Thyroid gland (tissue), 4 donors: ENCODE measurements at regions not wholly inside any gene's neighbourhood (a gene's known extent, or its start where the extent isn't known, plus 50 kb on each side); places are given as distances from the start of the nearest gene placed in this dataset.
A peak's percentile ranks its signal among the peaks of the same experiment; 100 is the strongest.

ENCODE experiments used
- DNase-seq, 2 donors: peaks; one replicate each; pipeline ENCODE4 v3.0.0-alpha.2; 2019
- H3K27ac ChIP-seq, 3 donors: fragments of 200-600 bp; sonication (generic); 1 replicate in 2 of 3; 2 replicates in 1 of 3; pipeline ENCODE4 v1.5.1; 2016 to 2019; ENCODE audit warnings: mild to moderate bottlenecking in 1 of 3, moderate library complexity in 1 of 3
- H3K27me3 ChIP-seq: fragments of 200-600 bp; sonication (generic); one replicate; pipeline ENCODE4 v1.5.1; 2019
- H3K36me3 ChIP-seq, 2 donors: fragments of 200-600 bp; sonication (generic); one replicate each; pipeline ENCODE4 v1.5.1; 2016 to 2019
- H3K4me1 ChIP-seq, 2 donors: fragments of 200-600 bp; sonication (generic); one replicate each; pipeline ENCODE4 v1.5.1; 2017 to 2019
- H3K4me3 ChIP-seq, 3 donors: fragments of 200-600 bp; sonication (generic); replicated peaks in 1 of 3; 1 replicate in 2 of 3; 2 replicates in 1 of 3; pipeline ENCODE4 v1.5.1; 2016; ENCODE audit warnings: mild to moderate bottlenecking in 1 of 3
- H3K9me3 ChIP-seq: fragments of 200-600 bp; sonication (generic); one replicate; pipeline ENCODE4 v1.5.1; 2017
- CTCF ChIP-seq, 6 experiments: fragments of 200-600 bp in 3 of 6; fragments of 450-650 bp in 3 of 6; sonication (generic) in 3 of 6; IDR thresholded peaks; one replicate each; pipeline ENCODE4 v1.5.1; 2016 to 2019; ENCODE audit warnings: antibody characterized with exemption in 6 of 6, mild to moderate bottlenecking in 2 of 6, inconsistent platforms in 1 of 6, moderate library complexity in 1 of 6
- POLR2A ChIP-seq, 2 donors: fragments of 450-650 bp; IDR thresholded peaks; one replicate each; pipeline ENCODE4 v1.6.1; 2017; ENCODE audit warnings: antibody characterized with exemption in 2 of 2, mild to moderate bottlenecking in 2 of 2, moderate library complexity in 1 of 2
- WGBS, 2 donors: methylation state at CpG; one replicate each; pipeline ENCODE4 v1.1.5; 2017; 5-methylcytosine and 5-hydroxymethylcytosine counted together
- intact Hi-C: fragments of 100-400 bp; cut with DNase I; formaldehyde crosslinking; loops from one replicate; pipeline ENCODE4 v1.15.1; 2023

- intact Hi-C loops: no loop called here
- H3K27ac ChIP-seq: peak overlapping the region in 1 of 3 donors; percentile 34
Observed at GRCh38 chr15:35667908-35668307, 121.9 kb upstream of the DPH6 start.

DNA sequence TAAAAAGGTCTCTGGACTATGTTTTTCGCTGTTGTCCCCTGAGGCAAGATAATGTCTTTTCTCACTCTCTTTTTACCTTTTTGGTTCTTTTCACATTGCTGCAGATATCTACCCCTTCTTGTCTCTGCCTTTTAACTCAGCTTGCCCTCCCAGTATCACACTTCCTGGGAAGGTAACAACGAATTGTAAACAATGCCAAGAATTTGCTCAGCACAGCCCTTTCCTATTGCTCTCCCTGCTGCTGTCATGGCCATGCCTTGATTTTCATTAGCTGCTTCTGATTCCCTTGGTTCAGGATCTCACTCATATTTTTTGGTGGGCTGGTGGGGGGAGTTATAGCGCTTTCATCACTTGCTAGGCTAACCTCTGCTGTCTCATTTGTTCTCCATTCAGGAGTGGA, 123.1 kb upstream of the DPH6 start:
- 69 to 78% methylated on average over 3 of the region's 3 CpGs for WGBS, 2 donors
- intact Hi-C loops: no loop called here
- Histone ChIP-seq H3K27ac (no peak overlapping the region), H3K9me3 (no peaks in the 10 kb centered on the region), H3K4me1 (peaks cover 10 to 15% of the 10 kb centered on the region in 2 donors), H3K36me3 (no peaks in the 10 kb centered on the region), H3K4me3 (no peak overlapping the region), H3K27me3 (no peaks in the 10 kb centered on the region)
- TF ChIP-seq CTCF (IDR thresholded peaks at IDR 0.05) (no peak), POLR2A (IDR thresholded peaks at IDR 0.05) (no peak)
- no peak for DNase-seq

More at GRCh38 chr15:35667908-35668307, 121.9 kb upstream of the DPH6 start:
- TF ChIP-seq CTCF (IDR thresholded peaks at IDR 0.05): no peak
- no peak for TF ChIP-seq POLR2A (IDR thresholded peaks at IDR 0.05)
- 70 to 75% methylated on average over 1 of the region's 1 CpG for WGBS, 2 donors
- Histone ChIP-seq H3K4me1 (peaks cover 9 to 15% of the 10 kb centered on the region in 2 donors), H3K4me3 (no peak overlapping the region), H3K27me3 (no peaks in the 10 kb centered on the region), H3K36me3 (no peaks in the 10 kb centered on the region), H3K9me3 (no peaks in the 10 kb centered on the region)
- no peak for DNase-seq

DNA sequence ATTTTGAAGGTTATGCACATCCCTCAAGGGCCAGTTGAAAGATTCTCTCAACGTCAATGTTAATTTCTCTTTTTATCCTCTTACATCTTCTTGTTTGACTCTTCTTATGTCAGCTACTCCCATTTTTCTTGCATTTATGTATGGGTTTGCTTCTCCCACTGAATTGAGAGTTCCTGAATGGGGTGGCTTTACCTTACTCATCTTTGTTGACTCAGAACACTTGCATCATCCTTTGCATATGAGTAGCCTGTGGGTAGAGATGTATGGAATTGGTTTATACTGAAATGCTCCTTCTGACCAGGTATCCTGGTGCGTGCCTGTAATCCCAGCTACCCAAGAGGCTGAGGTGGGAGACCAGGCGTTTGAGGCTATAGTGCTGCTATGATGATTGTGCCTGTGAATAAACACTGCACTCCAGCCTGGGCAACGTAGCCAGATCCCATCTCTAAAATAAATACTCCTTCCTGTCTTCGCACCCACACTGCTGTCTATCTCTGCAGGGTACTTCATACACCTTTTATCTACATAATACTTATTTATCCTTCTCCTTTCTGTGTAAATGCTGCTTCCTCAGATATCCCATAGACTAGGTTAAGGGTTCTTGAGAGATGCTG, 123.6 kb upstream of the DPH6 start:
- no peaks in the 10 kb centered on the region for H3K9me3 ChIP-seq
- no peaks in the 10 kb centered on the region for H3K27me3 ChIP-seq
- no peak overlapping the region for H3K27ac ChIP-seq
- no peaks in the 10 kb centered on the region for H3K36me3 ChIP-seq
- TF ChIP-seq CTCF (IDR thresholded peaks at IDR 0.05) (no peak), POLR2A (IDR thresholded peaks at IDR 0.05) (no peak)
- no peak overlapping the region for H3K4me3 ChIP-seq
- intact Hi-C loops: no loop called here
- H3K4me1 ChIP-seq: peaks cover 10 to 15% of the 10 kb centered on the region in 2 donors
- no peak for DNase-seq
- WGBS, 2 donors: 96 to 98% methylated on average over 5 of the region's 5 CpGs

DNA sequence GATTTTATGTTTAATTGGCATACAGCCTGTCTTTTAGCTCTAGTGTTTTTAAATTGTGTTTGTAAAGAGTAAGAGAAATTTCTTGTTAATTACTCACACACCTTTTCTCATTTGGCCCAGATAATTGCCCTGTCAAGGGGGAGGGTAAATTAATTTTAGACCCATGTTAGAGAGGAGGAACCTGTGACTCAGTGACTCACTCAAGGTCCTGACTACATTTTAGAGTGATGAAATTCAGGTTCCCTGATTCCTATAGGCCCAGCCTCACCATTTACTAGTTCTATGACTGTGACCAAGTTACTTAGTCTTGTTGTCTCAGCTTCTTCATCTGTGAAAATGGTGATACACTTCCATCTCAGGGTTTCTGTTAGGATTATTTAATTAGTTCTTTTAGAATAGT, 125.2 kb upstream of the DPH6 start:
- no peaks in the 10 kb centered on the region for H3K27me3 ChIP-seq
- H3K4me1 ChIP-seq: peaks cover 20 to 23% of the 10 kb centered on the region in 2 donors
- no peaks in the 10 kb centered on the region for H3K36me3 ChIP-seq
- DNase-seq: no peak
- intact Hi-C loops: no loop called here
- H3K9me3 ChIP-seq: no peaks in the 10 kb centered on the region
- TF ChIP-seq CTCF (IDR thresholded peaks at IDR 0.05): no peak
- H3K4me3 ChIP-seq: no peak overlapping the region
- H3K27ac ChIP-seq: no peak overlapping the region

DNA sequence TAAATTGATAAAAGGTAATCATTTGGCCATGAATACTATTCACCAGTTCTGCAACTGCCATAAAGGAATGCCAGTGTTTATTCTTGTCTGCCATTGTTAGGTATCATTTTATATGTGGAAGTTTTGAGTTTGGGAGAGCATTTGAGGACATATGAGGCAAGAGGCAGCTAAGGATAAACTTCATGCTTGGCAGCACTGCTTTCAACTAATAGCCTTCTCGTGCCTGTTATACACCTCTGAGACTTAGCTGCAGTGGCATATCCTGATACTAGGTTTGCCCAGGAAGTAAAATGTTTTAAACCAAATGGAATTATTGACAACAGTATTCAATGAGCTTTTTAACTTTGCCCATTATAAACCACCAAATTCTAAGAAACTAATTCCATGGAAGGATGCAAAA, 126.0 kb upstream of the DPH6 start:
- H3K4me3 ChIP-seq: no peak overlapping the region
- no peaks in the 10 kb centered on the region for H3K9me3 ChIP-seq
- no peaks in the 10 kb centered on the region for H3K27me3 ChIP-seq
- WGBS, 2 donors: 13 to 14% methylated on average over 1 of the region's 1 CpG
- no peak for TF ChIP-seq CTCF (IDR thresholded peaks at IDR 0.05)
- no peak for TF ChIP-seq POLR2A (IDR thresholded peaks at IDR 0.05)
- peak in 1 of 2 donors; percentile 6 for DNase-seq
- peaks cover 20% of the 10 kb centered on the region in 2 donors for H3K4me1 ChIP-seq
- intact Hi-C loops: no loop called here
- H3K27ac ChIP-seq: no peak overlapping the region
- no peaks in the 10 kb centered on the region for H3K36me3 ChIP-seq
